Karpas-422 (cell line): ENCODE measurements at regions not wholly inside any gene's neighbourhood (a gene's known extent, or its start where the extent isn't known, plus 50 kb on each side); places are given as distances from the start of the nearest gene placed in this dataset.
"Not testable (repeated sequence)": the region's sequence is repeated elsewhere in the genome, so short reads cannot be mapped to it uniquely, and the experiment has no call there.

Source experiments
- DNase-seq: peaks from one replicate; pipeline ENCODE4 v3.0.0-alpha.2; 2015
- H2AFZ ChIP-seq: fragments of 200-600 bp; sonication (generic); 2 replicates; pipeline ENCODE4 v1.6.1; 2014; ENCODE audit warnings: antibody characterized with exemption, low read length, mixed read lengths
- H3K27ac ChIP-seq: fragments of 200-600 bp; sonication (generic); 2 replicates; pipeline ENCODE4 v1.5.1; 2014; ENCODE audit warnings: mild to moderate bottlenecking, low read length, moderate library complexity
- H3K27me3 ChIP-seq: fragments of 200-600 bp; sonication (generic); 2 replicates; pipeline ENCODE4 v1.6.1; 2014; ENCODE audit warnings: low read length, mixed read lengths
- H3K36me3 ChIP-seq: fragments of 200-600 bp; sonication (generic); 2 replicates; pipeline ENCODE4 v1.6.1; 2014; ENCODE audit warnings: low read length, mixed read lengths; ENCODE audit not compliant: insufficient read depth
- H3K4me1 ChIP-seq: fragments of 200-600 bp; sonication (generic); 2 replicates; pipeline ENCODE4 v1.6.1; 2014; ENCODE audit warnings: mild to moderate bottlenecking, low read length, mixed read lengths
- H3K4me2 ChIP-seq: fragments of 200-600 bp; sonication (generic); 2 replicates; pipeline ENCODE4 v1.6.1; 2014; ENCODE audit warnings: low read length, low read depth, mild to moderate bottlenecking; ENCODE audit not compliant: poor library complexity, severe bottlenecking
- H3K4me3 ChIP-seq: fragments of 200-600 bp; sonication (generic); 2 replicates; pipeline ENCODE4 v1.5.1; 2014; ENCODE audit warnings: mild to moderate bottlenecking, antibody characterized with exemption, low read length, mixed read lengths
- H3K79me2 ChIP-seq: fragments of 200-600 bp; sonication (generic); 2 replicates; pipeline ENCODE4 v1.6.1; 2014; ENCODE audit warnings: mild to moderate bottlenecking, low read length, mixed read lengths
- H3K9ac ChIP-seq: fragments of 200-600 bp; sonication (generic); 2 replicates; pipeline ENCODE4 v1.6.0; 2014; ENCODE audit warnings: low read length
- H3K9me2 ChIP-seq: fragments of 200-600 bp; sonication (generic), shearing (Covaris generic); replicated peaks from 2 replicates; pipeline ENCODE4 v1.6.0; 2014; ENCODE audit warnings: mild to moderate bottlenecking, low read length, moderate library complexity; ENCODE audit not compliant: insufficient read depth
- H3K9me3 ChIP-seq: fragments of 300-700, 200-600 bp; sonication (generic); 2 replicates; pipeline ENCODE4 v1.6.1; 2014; ENCODE audit warnings: low read length, mixed read lengths
- H4K20me1 ChIP-seq: fragments of 200-600 bp; sonication (generic); 2 replicates; pipeline ENCODE4 v1.6.1; 2014; ENCODE audit warnings: mild to moderate bottlenecking, antibody characterized with exemption, low read length, low read depth; ENCODE audit not compliant: insufficient read depth

DNA sequence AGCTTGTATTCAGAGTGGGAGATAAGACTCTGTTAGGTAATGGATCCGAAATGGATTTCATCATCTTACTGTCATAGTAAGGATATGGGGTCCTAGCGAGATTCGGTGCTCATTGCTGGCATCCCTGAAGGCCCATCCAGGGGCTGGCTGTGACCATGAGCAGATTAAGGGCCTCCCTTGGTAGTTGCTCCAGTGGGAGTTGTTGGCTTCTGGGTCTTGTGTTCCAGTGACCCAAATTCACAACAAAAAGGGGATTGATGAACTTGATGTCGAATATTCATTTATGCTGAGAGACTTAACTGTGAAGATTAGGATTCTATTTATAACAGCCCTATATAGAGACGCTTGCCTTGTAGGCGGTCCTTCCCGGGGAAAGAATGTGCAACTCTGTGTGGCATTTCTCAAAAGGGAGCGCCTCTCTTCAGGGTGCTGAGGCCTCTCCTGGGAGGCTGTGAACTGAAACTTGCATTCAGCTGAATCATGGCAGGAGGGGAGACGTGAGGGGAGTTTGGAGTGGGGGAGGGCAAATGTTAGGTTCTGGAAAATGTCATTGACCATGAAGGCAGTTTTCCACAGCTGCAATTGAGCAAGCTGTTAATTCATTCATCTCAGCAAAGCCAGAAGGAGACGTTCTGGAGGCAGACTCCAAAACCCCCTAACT, 233.1 kb upstream of the FZD8 start:
- Histone ChIP-seq H3K27me3 (no peaks in the 10 kb centered on the region), H3K36me3 (no peaks in the 10 kb centered on the region), H3K79me2 (no peaks in the 10 kb centered on the region), H3K9me3 (no peaks in the 10 kb centered on the region), H3K9me2 (no peaks in the 10 kb centered on the region), H2AFZ (no peak overlapping the region), H4K20me1 (no peaks in the 10 kb centered on the region), H3K4me3 (no peak overlapping the region), H3K27ac (no peak overlapping the region), H3K4me1 (no peaks in the 10 kb centered on the region), H3K9ac (no peak overlapping the region), H3K4me2 (no peak overlapping the region)
- no peak for DNase-seq

DNA sequence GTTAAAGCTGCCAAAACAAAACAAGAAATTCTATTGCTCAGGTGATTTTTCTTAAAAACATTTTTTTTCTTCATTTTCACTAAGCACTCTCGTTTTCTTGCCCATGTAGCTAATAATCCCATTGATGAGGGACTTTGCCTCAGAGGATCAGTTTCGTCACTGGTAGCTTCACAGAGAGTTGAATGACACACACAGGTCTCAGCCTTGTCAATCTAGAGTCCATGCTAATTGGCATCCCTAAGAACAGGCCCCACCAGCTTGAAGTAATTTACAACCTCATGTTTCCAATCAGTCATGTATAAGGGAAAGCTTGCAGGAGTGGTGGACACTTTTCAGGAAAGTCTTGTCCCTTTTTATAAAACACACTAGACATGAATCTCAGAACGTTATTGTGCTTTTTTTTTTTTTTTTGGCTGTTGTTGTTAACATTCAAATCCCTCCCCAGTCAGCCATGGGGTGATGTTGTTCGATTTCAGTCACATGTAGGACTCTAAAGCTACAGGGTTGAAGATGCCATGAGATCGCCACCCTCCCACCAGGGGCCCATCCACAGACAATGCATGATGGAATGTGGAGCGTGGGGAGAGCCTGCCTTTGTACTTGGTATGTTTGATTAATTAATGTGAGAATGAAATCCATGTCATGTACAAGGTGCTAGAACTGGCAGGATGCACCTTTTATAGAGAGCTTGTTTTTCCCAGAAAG, 232.4 kb upstream of the FZD8 start:
- no peaks in the 10 kb centered on the region for H3K4me1 ChIP-seq
- H3K9ac ChIP-seq, result no peak overlapping the region
- DNase-seq, result no peak
- H3K27me3 ChIP-seq, result no peaks in the 10 kb centered on the region
- H3K27ac ChIP-seq, result no peak overlapping the region
- H3K4me2 ChIP-seq, result no peak overlapping the region
- no peaks in the 10 kb centered on the region for H3K9me3 ChIP-seq
- H3K36me3 ChIP-seq, result no peaks in the 10 kb centered on the region
- no peak overlapping the region for H3K4me3 ChIP-seq
- H3K9me2 ChIP-seq, result no peaks in the 10 kb centered on the region
- H2AFZ ChIP-seq, result no peak overlapping the region
- no peaks in the 10 kb centered on the region for H3K79me2 ChIP-seq
- H4K20me1 ChIP-seq, result no peaks in the 10 kb centered on the region

DNA sequence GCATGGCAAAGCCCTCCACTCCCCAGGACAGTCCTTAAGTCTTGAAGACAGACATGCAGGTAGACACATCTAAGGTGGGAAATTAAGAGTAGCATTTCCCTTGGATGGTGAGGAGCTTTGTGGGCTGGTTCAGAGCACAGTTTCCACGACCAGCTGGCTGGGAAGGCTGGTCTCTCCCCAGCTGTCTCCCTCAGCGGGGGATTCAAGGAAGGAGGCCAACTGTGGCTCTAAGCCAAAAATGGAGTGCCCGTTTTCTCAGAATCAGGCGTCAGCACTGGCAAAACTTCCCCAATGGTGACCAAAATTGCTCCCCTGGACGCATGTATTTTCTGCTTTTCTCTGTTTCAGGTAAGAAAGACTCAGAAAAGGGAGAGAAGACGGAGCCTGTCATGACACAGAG, 230.6 kb upstream of the FZD8 start:
- H3K9me3 ChIP-seq, result no peaks in the 10 kb centered on the region
- H3K27me3 ChIP-seq, result no peaks in the 10 kb centered on the region

GRCh38 chr10:35870665-35871310, 228.7 kb upstream of the FZD8 start:
- H3K36me3 ChIP-seq, result no peaks in the 10 kb centered on the region
- no peaks in the 10 kb centered on the region for H3K27me3 ChIP-seq
- H3K4me2 ChIP-seq, result no peak overlapping the region
- H3K9ac ChIP-seq, result no peak overlapping the region
- H3K4me1 ChIP-seq, result no peaks in the 10 kb centered on the region
- H3K9me3 ChIP-seq, result no peaks in the 10 kb centered on the region
- no peak overlapping the region for H3K27ac ChIP-seq
- H3K9me2 ChIP-seq, result no peaks in the 10 kb centered on the region
- H3K4me3 ChIP-seq, result no peak overlapping the region
- H4K20me1 ChIP-seq, result no peaks in the 10 kb centered on the region
- no peaks in the 10 kb centered on the region for H3K79me2 ChIP-seq
- H2AFZ ChIP-seq, result no peak overlapping the region
- no peak for DNase-seq

More for the DNA sequence above, 230.6 kb upstream of the FZD8 start:
- Histone ChIP-seq H3K4me2 (no peak overlapping the region), H3K9ac (no peak overlapping the region), H3K79me2 (no peaks in the 10 kb centered on the region), H3K9me2 (no peaks in the 10 kb centered on the region), H3K4me1 (no peaks in the 10 kb centered on the region), H4K20me1 (no peaks in the 10 kb centered on the region), H3K36me3 (no peaks in the 10 kb centered on the region), H2AFZ (no peak overlapping the region), H3K27ac (no peak overlapping the region), H3K4me3 (no peak overlapping the region)
- no peak for DNase-seq

DNA sequence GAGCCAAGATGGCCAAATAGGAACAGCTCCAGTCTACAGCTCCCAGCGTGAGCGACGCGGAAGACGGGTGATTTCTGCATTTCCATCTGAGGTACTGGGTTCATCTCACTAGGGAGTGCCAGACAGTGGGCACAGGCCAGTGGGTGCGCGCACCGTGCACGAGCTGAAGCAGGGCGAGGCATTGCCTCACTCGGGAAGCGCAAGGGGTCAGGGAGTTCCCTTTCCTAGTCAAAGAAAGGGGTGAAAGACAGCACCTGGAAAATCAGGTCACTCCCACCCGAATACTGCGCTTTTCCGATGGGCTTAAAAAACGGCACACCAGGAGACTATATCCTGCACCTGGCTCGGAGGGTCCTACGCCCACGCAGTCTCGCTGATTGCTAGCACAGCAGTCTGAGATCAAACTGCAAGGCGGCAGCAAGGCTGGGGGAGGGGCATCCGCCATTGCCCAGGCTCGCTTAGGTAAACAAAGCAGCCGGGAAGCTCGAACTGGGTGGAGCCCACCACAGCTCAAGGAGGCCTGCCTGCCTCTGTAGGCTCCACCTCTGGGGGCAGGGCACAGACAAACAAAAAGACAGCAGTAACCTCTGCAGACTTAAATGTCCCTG, 216.7 kb upstream of the FZD8 start:
- not testable (repeated sequence) for H3K27me3 ChIP-seq, H3K79me2 ChIP-seq, H3K36me3 ChIP-seq, H3K27ac ChIP-seq, H3K9me2 ChIP-seq, H3K9me3 ChIP-seq, H2AFZ ChIP-seq, H3K9ac ChIP-seq, H3K4me1 ChIP-seq, H3K4me2 ChIP-seq, H4K20me1 ChIP-seq, DNase-seq, H3K4me3 ChIP-seq

- no peak overlapping the region for H3K27ac ChIP-seq
- H3K4me3 ChIP-seq, result no peak overlapping the region
- H3K36me3 ChIP-seq, result no peaks in the 10 kb centered on the region
Observed at GRCh38 chr10:35857860-35858259, 215.8 kb upstream of the FZD8 start.

DNA sequence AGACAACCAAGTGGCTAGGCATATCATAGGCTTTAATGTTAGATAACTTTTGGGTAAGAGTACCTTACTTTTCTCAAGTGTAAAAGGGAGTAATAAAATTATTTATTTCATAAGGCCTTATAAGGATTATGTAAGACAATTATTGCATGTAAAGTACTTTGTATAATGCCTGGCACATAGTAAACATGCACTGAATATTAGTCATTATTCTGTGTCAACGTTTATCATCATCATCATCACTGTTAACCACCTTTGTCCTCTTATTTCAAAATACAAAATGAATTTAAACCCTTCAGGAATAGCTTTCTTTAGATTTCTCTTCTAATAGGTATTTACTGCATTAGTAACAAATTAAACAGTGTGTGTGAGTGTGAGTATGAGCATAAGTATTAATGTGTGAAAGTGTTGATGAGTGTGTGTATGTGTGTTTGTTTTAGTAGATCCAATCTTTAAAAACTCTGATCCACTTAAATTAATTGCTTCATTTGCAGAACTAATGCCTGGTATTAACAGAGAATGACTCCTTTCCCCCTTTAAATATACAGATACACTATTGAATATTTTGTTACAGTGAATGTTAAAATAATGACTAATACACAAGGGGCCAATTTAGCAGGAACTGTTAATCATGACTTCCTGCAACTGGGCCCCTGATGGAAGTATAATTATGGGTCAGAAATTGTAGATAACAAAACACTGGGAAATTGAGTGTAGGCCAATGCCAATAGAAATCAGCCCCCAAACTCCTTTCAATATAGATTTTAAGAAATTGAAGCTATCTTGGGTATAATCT, 213.3 kb upstream of the FZD8 start:
- Histone ChIP-seq H3K9me2 (0 out of 2 replicates have a peak, but pooled peaks cover 3% of the 10 kb centered on the region), H3K4me2 (no peak overlapping the region), H3K36me3 (no peaks in the 10 kb centered on the region), H3K9me3 (peaks cover 3% of the 10 kb centered on the region), H3K27ac (no peak overlapping the region), H3K79me2 (no peaks in the 10 kb centered on the region), H3K9ac (no peak overlapping the region), H4K20me1 (no peaks in the 10 kb centered on the region), H3K27me3 (no peaks in the 10 kb centered on the region), H3K4me3 (no peak overlapping the region), H2AFZ (no peak overlapping the region), H3K4me1 (no peaks in the 10 kb centered on the region)
- DNase-seq, result no peak

More at GRCh38 chr10:35857860-35858259, 215.8 kb upstream of the FZD8 start:
- H3K4me1 ChIP-seq, result no peaks in the 10 kb centered on the region
- peaks cover 3% of the 10 kb centered on the region for H3K9me3 ChIP-seq
- H3K9ac ChIP-seq, result no peak overlapping the region
- no peak overlapping the region for H3K4me2 ChIP-seq
- DNase-seq, result no peak
- H3K79me2 ChIP-seq, result no peaks in the 10 kb centered on the region
- H3K9me2 ChIP-seq, result 0 out of 2 replicates have a peak, but pooled peaks cover 3% of the 10 kb centered on the region
- no peaks in the 10 kb centered on the region for H4K20me1 ChIP-seq
- H2AFZ ChIP-seq, result no peak overlapping the region
- H3K27me3 ChIP-seq, result no peaks in the 10 kb centered on the region
